ENCODE measurements at regions not wholly inside any gene's neighbourhood (a gene's known extent, or its start where the extent isn't known, plus 50 kb on each side); places are given as distances from the start of the nearest gene placed in this dataset.

DNA sequence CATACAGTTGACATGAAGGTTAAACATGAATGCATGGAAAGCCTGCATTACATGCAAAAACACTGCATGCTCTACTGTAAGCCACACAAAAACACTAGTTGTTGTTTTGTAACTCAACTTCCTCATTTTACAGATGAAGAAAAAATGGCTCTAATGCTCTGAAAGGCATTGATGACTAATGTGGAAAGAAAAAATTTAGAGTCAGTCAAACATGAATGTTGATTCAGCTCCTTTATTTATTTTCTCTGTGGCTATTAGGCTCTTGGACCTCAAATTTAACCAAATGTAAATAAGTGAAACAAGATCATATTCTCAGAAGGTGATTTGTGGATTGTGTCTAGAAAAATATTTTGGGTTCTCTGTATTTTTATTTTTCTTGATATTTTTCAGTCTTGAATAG is 336.7 kb upstream of the ZNF717 start:
- no peak overlapping the region for H2AFZ ChIP-seq (ENCODE audit: control insufficient read depth, low read depth, low read length)
- no peak for FAIRE-seq

DNA sequence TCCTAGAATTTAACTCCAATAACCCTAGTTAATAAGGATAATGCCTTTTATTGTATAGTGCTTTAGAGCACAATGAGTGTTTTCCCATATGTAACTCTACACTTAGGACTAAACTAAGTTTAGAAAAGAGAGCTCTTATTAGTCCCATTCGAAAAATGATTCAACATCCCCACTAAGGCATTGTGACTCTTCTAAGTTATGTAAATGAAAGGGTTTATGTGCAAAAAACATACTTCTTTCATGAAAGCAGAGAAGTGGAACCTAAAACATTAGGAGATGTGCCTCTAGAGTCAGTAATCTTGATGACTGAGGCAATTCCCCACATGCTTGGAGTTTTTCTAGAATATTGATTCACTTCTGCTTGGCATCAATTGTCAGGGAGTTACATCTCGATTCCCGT is 344.1 kb upstream of the ZNF717 start:
- H3K36me3 ChIP-seq (ENCODE audit: control insufficient read depth in 2 of 2, insufficient read depth in 2 of 2, low read length in 1 of 2): no peaks in the 10 kb centered on the region
- H2AFZ ChIP-seq (ENCODE audit: control insufficient read depth, low read depth, low read length): no peak overlapping the region
- no peaks in the 10 kb centered on the region for H4K20me1 ChIP-seq (ENCODE audit: control insufficient read depth, insufficient read depth)
- no peak overlapping the region for H3K27ac ChIP-seq (ENCODE audit: control insufficient read depth, insufficient read depth)
- H3K27me3 ChIP-seq (replicated peaks in 1 of 2; ENCODE audit: control insufficient read depth in 2 of 2, insufficient read depth in 2 of 2, low read length in 1 of 2): no peaks in the 10 kb centered on the region
- WGBS (ENCODE audit: insufficient coverage, insufficient replicate concordance, low lambda C conversion rate, missing lambda C conversion rate): 23% methylated on average over 3 of the region's 3 CpGs
- ChIA-PET POLR2A (no interaction called here), CTCF (no interaction called here), SMC1A (ENCODE audit: uncharacterized antibody, unreplicated experiment) (no interaction called here), RAD21 (ENCODE audit: unreplicated experiment) (interaction anchor here (0.6 kb wide), 1 partner anchor 24 kb away, joined by 3 read pairs; no protein-coding TSS in a partner anchor)
- intact Hi-C loops (cut with micrococcal nuclease; ENCODE audit: unreplicated experiment) (no loop called here), in situ Hi-C loops (cut with MboI) (no loop called here)
- H3K4me1 ChIP-seq (ENCODE audit: control insufficient read depth, insufficient read depth, low read length): no peaks in the 10 kb centered on the region
- H3K9me3 ChIP-seq (replicated peaks; ENCODE audit: control insufficient read depth, insufficient read depth, low read length): no peaks in the 10 kb centered on the region
- FAIRE-seq (no peak), ATAC-seq (no peak), DNase-seq (ENCODE audit: low read depth, low spot score) (no peak)
- H3K4me3 ChIP-seq: no peak overlapping the region
- no peak overlapping the region for H3K4me2 ChIP-seq (ENCODE audit: control insufficient read depth, insufficient read depth)
- TF ChIP-seq EZH2 (IDR thresholded peaks at IDR 0.05; ENCODE audit: borderline replicate concordance, control insufficient read depth, low read depth, low read length): no peak
- TF ChIP-seq, protein P1, sequence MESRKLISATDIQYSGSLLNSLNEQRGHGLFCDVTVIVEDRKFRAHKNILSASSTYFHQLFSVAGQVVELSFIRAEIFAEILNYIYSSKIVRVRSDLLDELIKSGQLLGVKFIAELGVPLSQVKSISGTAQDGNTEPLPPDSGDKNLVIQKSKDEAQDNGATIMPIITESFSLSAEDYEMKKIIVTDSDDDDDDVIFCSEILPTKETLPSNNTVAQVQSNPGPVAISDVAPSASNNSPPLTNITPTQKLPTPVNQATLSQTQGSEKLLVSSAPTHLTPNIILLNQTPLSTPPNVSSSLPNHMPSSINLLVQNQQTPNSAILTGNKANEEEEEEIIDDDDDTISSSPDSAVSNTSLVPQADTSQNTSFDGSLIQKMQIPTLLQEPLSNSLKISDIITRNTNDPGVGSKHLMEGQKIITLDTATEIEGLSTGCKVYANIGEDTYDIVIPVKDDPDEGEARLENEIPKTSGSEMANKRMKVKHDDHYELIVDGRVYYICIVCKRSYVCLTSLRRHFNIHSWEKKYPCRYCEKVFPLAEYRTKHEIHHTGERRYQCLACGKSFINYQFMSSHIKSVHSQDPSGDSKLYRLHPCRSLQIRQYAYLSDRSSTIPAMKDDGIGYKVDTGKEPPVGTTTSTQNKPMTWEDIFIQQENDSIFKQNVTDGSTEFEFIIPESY (IDR thresholded peaks at IDR 0.05): no peak
- TF ChIP-seq KAT2A (conservative IDR thresholded peaks at IDR 0.05; ENCODE audit: control insufficient read depth, low read depth, low read length): no peak
- TF ChIP-seq FOXM1 (IDR thresholded peaks at IDR 0.05; ENCODE audit: low read depth, low read length): no peak
- H3K9ac ChIP-seq (ENCODE audit: control insufficient read depth, insufficient read depth, low read length): no peak overlapping the region
- no peaks in the 10 kb centered on the region for H3K79me2 ChIP-seq (ENCODE audit: control insufficient read depth, insufficient read depth, low read length)
- no TSS peak for BruUV-seq (replicated peaks)

More for the DNA sequence above, 336.7 kb upstream of the ZNF717 start:
- in situ Hi-C loops (cut with MboI): no loop called here
- Histone ChIP-seq H3K27me3 (replicated peaks in 1 of 2; ENCODE audit: control insufficient read depth in 2 of 2, insufficient read depth in 2 of 2, low read length in 1 of 2) (no peaks in the 10 kb centered on the region), H3K9ac (ENCODE audit: control insufficient read depth, insufficient read depth, low read length) (no peak overlapping the region), H3K4me2 (ENCODE audit: control insufficient read depth, insufficient read depth) (no peak overlapping the region), H3K27ac (ENCODE audit: control insufficient read depth, insufficient read depth) (no peak overlapping the region), H4K20me1 (ENCODE audit: control insufficient read depth, insufficient read depth) (no peaks in the 10 kb centered on the region), H3K79me2 (ENCODE audit: control insufficient read depth, insufficient read depth, low read length) (no peaks in the 10 kb centered on the region), H3K36me3 (ENCODE audit: control insufficient read depth in 2 of 2, insufficient read depth in 2 of 2, low read length in 1 of 2) (no peaks in the 10 kb centered on the region), H3K4me1 (ENCODE audit: control insufficient read depth, insufficient read depth, low read length) (no peaks in the 10 kb centered on the region), H3K4me3 (no peak overlapping the region), H3K9me3 (replicated peaks; ENCODE audit: control insufficient read depth, insufficient read depth, low read length) (no peaks in the 10 kb centered on the region)
- RAD21 ChIA-PET (ENCODE audit: unreplicated experiment): no interaction called here
- POLR2A ChIA-PET: no interaction called here
- DNase-seq (ENCODE audit: low read depth, low spot score): no peak
- no peak for TF ChIP-seq NR2C2 (IDR thresholded peaks at IDR 0.05; ENCODE audit: borderline replicate concordance, control insufficient read depth, insufficient read length, low read depth)
- intact Hi-C loops (cut with micrococcal nuclease; ENCODE audit: unreplicated experiment): no loop called here
- ATAC-seq: no peak
- CTCF ChIA-PET: interaction anchor here (1.8 kb wide), 1 partner anchor 10 kb away, joined by 4 read pairs; no protein-coding TSS in a partner anchor
- no TSS peak for BruUV-seq (replicated peaks)
- SMC1A ChIA-PET (ENCODE audit: uncharacterized antibody, unreplicated experiment): no interaction called here
